HepG2 (cell line): ENCODE measurements at regions not wholly inside any gene's neighbourhood (a gene's known extent, or its start where the extent isn't known, plus 50 kb on each side); places are given as distances from the start of the nearest gene placed in this dataset.

Experiments
- TBP ChIP-seq: sonication (generic); formaldehyde crosslinking; IDR thresholded peaks from 2 replicates; pipeline ENCODE4 v1.5.0; 2020; ENCODE audit warnings: missing genetic modification reagents
- ZBTB10 ChIP-seq: sonication (generic); formaldehyde crosslinking; IDR thresholded peaks from 2 replicates; pipeline ENCODE4 v1.4.0; 2020; ENCODE audit warnings: missing genetic modification reagents, borderline replicate concordance
- ZBTB4 ChIP-seq: sonication (generic); formaldehyde crosslinking; IDR thresholded peaks from 2 replicates; pipeline ENCODE4 v1.4.0; 2020; ENCODE audit warnings: missing genetic modification reagents, mild to moderate bottlenecking, borderline replicate concordance
- ZBTB40 ChIP-seq, 2 experiments: fragments of 450-650 bp in 1 of 2; sonication (generic) in 1 of 2; formaldehyde crosslinking in 1 of 2; IDR thresholded peaks; 2 replicates each; pipeline versions ENCODE4 v1.6.1 to v1.8.0; 2016 to 2022; ENCODE audit warnings: antibody characterized with exemption in 1 of 2, mild to moderate bottlenecking in 1 of 2, missing genetic modification reagents in 1 of 2
- ZFP82 ChIP-seq: sonication (generic); formaldehyde crosslinking; IDR thresholded peaks from 2 replicates; pipeline ENCODE4 v1.5.1; 2020; ENCODE audit warnings: mild to moderate bottlenecking, missing genetic modification reagents, borderline replicate concordance
- ZNF224 ChIP-seq: sonication (generic); formaldehyde crosslinking; IDR thresholded peaks from 2 replicates; pipeline ENCODE4 v1.5.0; 2020; ENCODE audit warnings: mild to moderate bottlenecking, missing genetic modification reagents
- ZNF607 ChIP-seq: sonication (generic); formaldehyde crosslinking; IDR thresholded peaks from 2 replicates; pipeline ENCODE4 v1.5.1; 2020; ENCODE audit warnings: missing genetic modification reagents, mild to moderate bottlenecking, borderline replicate concordance
- ZNF615 ChIP-seq: sonication (generic); formaldehyde crosslinking; IDR thresholded peaks from 2 replicates; pipeline ENCODE4 v1.5.0; 2020; ENCODE audit warnings: mild to moderate bottlenecking, missing genetic modification reagents, borderline replicate concordance
- ZNF720 ChIP-seq: sonication (generic); formaldehyde crosslinking; IDR thresholded peaks from 2 replicates; pipeline ENCODE4 v1.4.0; 2020; ENCODE audit warnings: missing genetic modification reagents

GRCh38 chr6:26285143-26286134, 79.6 kb upstream of the BTN3A2 start (continued):
- no peak for TF ChIP-seq ZBTB4 (CRISPR knock-in tag)
- peak; percentile 55; the same call in 1 of the 2 replicates for TF ChIP-seq ZNF720 (CRISPR knock-in tag)
- peak; percentile 87; the same call in 1 of the 2 replicates for TF ChIP-seq ZNF224 (CRISPR knock-in tag)
- peak; percentile 56; the same call in 1 of the 2 replicates for TF ChIP-seq ZFP82 (CRISPR knock-in tag)
- peak; percentile 85; the same call in 1 of the 2 replicates for TF ChIP-seq ZNF615
- TF ChIP-seq ZBTB40 (IDR thresholded peaks at IDR 0.05) = no peak
- no peak; the same call in 1 of the 2 replicates for TF ChIP-seq ZBTB40 (CRISPR knock-in tag; IDR thresholded peaks at IDR 0.05)
- no peak for TF ChIP-seq ZBTB10 (CRISPR knock-in tag)
- TF ChIP-seq ZNF607 = peak; percentile 96
- no peak; the same call in 1 of the 2 replicates for TF ChIP-seq TBP (CRISPR knock-in tag)
